H9 (cell line): ENCODE measurements at regions not wholly inside any gene's neighbourhood (a gene's known extent, or its start where the extent isn't known, plus 50 kb on each side); places are given as distances from the start of the nearest gene placed in this dataset.
A peak's percentile ranks its signal among the peaks of the same experiment; 100 is the strongest.

Experiments used
- DNase-seq: peaks from one replicate; pipeline ENCODE4 v3.0.0-alpha.2; 2017
- H2AFZ ChIP-seq: one replicate; pipeline ENCODE4 v1.6.1; 2013; ENCODE audit warnings: mild to moderate bottlenecking, low read length, control low read depth, moderate library complexity
- H2AK5ac ChIP-seq: 2 replicates; pipeline ENCODE4 v1.6.1; 2013; ENCODE audit warnings: low read length, control low read depth, mixed read lengths; ENCODE audit not compliant: insufficient read length
- H2BK120ac ChIP-seq: one replicate; pipeline ENCODE4 v1.6.1; 2013; ENCODE audit warnings: low read depth, mild to moderate bottlenecking, low read length, control low read depth, inconsistent platforms; ENCODE audit not compliant: poor library complexity, severe bottlenecking
- H2BK12ac ChIP-seq: 2 replicates; pipeline ENCODE4 v1.6.1; 2013; ENCODE audit warnings: low read length, control low read depth, mixed read lengths, low read depth; ENCODE audit not compliant: insufficient read length
- H2BK15ac ChIP-seq: 2 replicates; pipeline ENCODE4 v1.6.1; 2013; ENCODE audit warnings: low read depth, low read length, control low read depth
- H2BK20ac ChIP-seq: one replicate; pipeline ENCODE4 v1.6.1; 2013; ENCODE audit warnings: low read depth, mild to moderate bottlenecking, low read length, control low read depth, inconsistent platforms; ENCODE audit not compliant: poor library complexity, severe bottlenecking
- H2BK5ac ChIP-seq: 2 replicates; pipeline ENCODE4 v1.6.1; 2013; ENCODE audit warnings: low read length, control low read depth, mixed read lengths; ENCODE audit not compliant: insufficient read length
- H3K14ac ChIP-seq: 2 replicates; pipeline ENCODE4 v1.6.1; 2013; ENCODE audit warnings: low read length, control low read depth; ENCODE audit not compliant: insufficient read depth
- H3K18ac ChIP-seq: 2 replicates; pipeline ENCODE4 v1.6.1; 2013; ENCODE audit warnings: low read depth, mild to moderate bottlenecking, mixed read lengths, low read length, control low read depth; ENCODE audit not compliant: insufficient read length
- H3K23ac ChIP-seq: 2 replicates; pipeline ENCODE4 v1.6.1; 2013; ENCODE audit warnings: low read length, control low read depth, mixed read lengths, low read depth; ENCODE audit not compliant: insufficient read length
- H3K23me2 ChIP-seq: 2 replicates; pipeline ENCODE4 v1.6.1; 2013; ENCODE audit warnings: low read depth, mild to moderate bottlenecking, mixed read lengths, low read length, control low read depth; ENCODE audit not compliant: insufficient read length, poor library complexity, severe bottlenecking
- H3K27ac ChIP-seq: 2 replicates; pipeline ENCODE4 v1.5.1; 2013; ENCODE audit warnings: low read length, control low read depth, mixed read lengths, low read depth; ENCODE audit not compliant: insufficient read length
- H3K27me3 ChIP-seq: 2 replicates; pipeline ENCODE4 v1.6.1; 2013; ENCODE audit warnings: low read length, control low read depth, inconsistent platforms; ENCODE audit not compliant: insufficient read depth
- H3K4ac ChIP-seq: 2 replicates; pipeline ENCODE4 v1.6.1; 2013; ENCODE audit warnings: low read depth, mild to moderate bottlenecking, control low read depth, inconsistent platforms, low read length, moderate library complexity
- H3K4me1 ChIP-seq: 2 replicates; pipeline ENCODE4 v1.6.1; 2013; ENCODE audit warnings: low read length, control low read depth, inconsistent platforms; ENCODE audit not compliant: insufficient read depth
- H3K4me2 ChIP-seq: 2 replicates; pipeline ENCODE4 v1.6.1; 2013; ENCODE audit warnings: low read length, control low read depth, mixed read lengths; ENCODE audit not compliant: insufficient read length, insufficient read depth
- H3K56ac ChIP-seq: 2 replicates; pipeline ENCODE4 v1.6.1; 2013; ENCODE audit warnings: low read depth, mild to moderate bottlenecking, mixed read lengths, low read length, control low read depth; ENCODE audit not compliant: insufficient read length
- H3K79me1 ChIP-seq: 2 replicates; pipeline ENCODE4 v1.6.1; 2013; ENCODE audit warnings: low read depth, mild to moderate bottlenecking, moderate library complexity, low read length, control low read depth, inconsistent platforms; ENCODE audit not compliant: insufficient read depth, poor library complexity, severe bottlenecking
- H3K79me2 ChIP-seq: 2 replicates; pipeline ENCODE4 v1.6.1; 2013; ENCODE audit warnings: low read length, control low read depth, inconsistent platforms; ENCODE audit not compliant: insufficient read depth
- H3K9ac ChIP-seq: 2 replicates; pipeline ENCODE4 v1.6.1; 2013; ENCODE audit warnings: low read length, control low read depth, mixed read lengths; ENCODE audit not compliant: insufficient read length; ENCODE audit errors: extremely low read depth
- H3K9me3 ChIP-seq: one replicate; pipeline ENCODE4 v1.6.1; 2013; ENCODE audit warnings: low read depth, low read length, inconsistent platforms; ENCODE audit not compliant: control insufficient read depth
- H3T11ph ChIP-seq: one replicate; pipeline ENCODE4 v1.6.1; 2013; ENCODE audit warnings: mild to moderate bottlenecking, low read length, control low read depth, inconsistent platforms
- H4K20me1 ChIP-seq: one replicate; pipeline ENCODE4 v1.6.1; 2013; ENCODE audit not compliant: control insufficient read depth, insufficient read length, insufficient read depth
- H4K5ac ChIP-seq: 2 replicates; pipeline ENCODE4 v1.6.1; 2013; ENCODE audit warnings: low read depth, mild to moderate bottlenecking, mixed read lengths, low read length, control low read depth; ENCODE audit not compliant: insufficient read length
- H4K8ac ChIP-seq: replicated peaks from 2 replicates; pipeline ENCODE4 v1.6.1; 2013; ENCODE audit warnings: low read length, control low read depth, mixed read lengths, low read depth; ENCODE audit not compliant: insufficient read length
- H4K91ac ChIP-seq: 2 replicates; pipeline ENCODE4 v1.6.1; 2013; ENCODE audit warnings: low read depth, mild to moderate bottlenecking, moderate library complexity, mixed read lengths, low read length, control low read depth; ENCODE audit not compliant: insufficient read length
- H3K27ac Mint-ChIP-seq, 3 experiments: 2 replicates in 2 of 3; 3 replicates in 1 of 3; pipeline ENCODE4 v1.8.0; 2020 to 2021; ENCODE audit warnings: mixed read lengths in 3 of 3, mild to moderate bottlenecking in 1 of 3, moderate library complexity in 1 of 3
- H3K27me3 Mint-ChIP-seq: 2 replicates; pipeline ENCODE4 v1.8.0; 2021; ENCODE audit warnings: low read depth, mild to moderate bottlenecking, moderate library complexity, mixed read lengths
- H3K36me3 Mint-ChIP-seq, 3 experiments: 2 replicates in 2 of 3; 3 replicates in 1 of 3; pipeline ENCODE4 v1.8.0; 2020 to 2021; ENCODE audit warnings: low read depth in 3 of 3, mixed read lengths in 3 of 3; ENCODE audit not compliant: insufficient read depth in 1 of 3
- H3K4me1 Mint-ChIP-seq, 2 experiments: 2 replicates each; pipeline ENCODE4 v1.8.0; 2020; ENCODE audit warnings: mixed read lengths in 2 of 2
- H3K4me3 Mint-ChIP-seq, 2 experiments: 2 replicates in 1 of 2; 3 replicates in 1 of 2; pipeline ENCODE4 v1.8.0; 2020 to 2021; ENCODE audit warnings: mild to moderate bottlenecking in 2 of 2, mixed read lengths in 2 of 2, moderate library complexity in 1 of 2
- H3K9me3 Mint-ChIP-seq, 2 experiments: 2 replicates in 1 of 2; 3 replicates in 1 of 2; pipeline ENCODE4 v1.8.0; 2020; ENCODE audit warnings: mild to moderate bottlenecking in 2 of 2, mixed read lengths in 2 of 2, moderate library complexity in 1 of 2
- WGBS: extraction: QIAGEN DNeasy Blood & Tissue Kit; methylation state at CpG from one replicate; pipeline ENCODE4 v1.1.7; 2013; ENCODE audit warnings: missing lambda C conversion rate, low lambda C conversion rate, mixed read lengths; ENCODE audit not compliant: insufficient read length; ENCODE audit errors: extremely low coverage; 5-methylcytosine and 5-hydroxymethylcytosine counted together
- TF ChIP-seq, protein P1 (sequence below): fragments of 200-600 bp; sonication (generic); conservative IDR thresholded peaks from 3 replicates; pipeline ENCODE4 v1.8.0; 2021; ENCODE audit warnings: antibody characterized with exemption, mild to moderate bottlenecking

DNA sequence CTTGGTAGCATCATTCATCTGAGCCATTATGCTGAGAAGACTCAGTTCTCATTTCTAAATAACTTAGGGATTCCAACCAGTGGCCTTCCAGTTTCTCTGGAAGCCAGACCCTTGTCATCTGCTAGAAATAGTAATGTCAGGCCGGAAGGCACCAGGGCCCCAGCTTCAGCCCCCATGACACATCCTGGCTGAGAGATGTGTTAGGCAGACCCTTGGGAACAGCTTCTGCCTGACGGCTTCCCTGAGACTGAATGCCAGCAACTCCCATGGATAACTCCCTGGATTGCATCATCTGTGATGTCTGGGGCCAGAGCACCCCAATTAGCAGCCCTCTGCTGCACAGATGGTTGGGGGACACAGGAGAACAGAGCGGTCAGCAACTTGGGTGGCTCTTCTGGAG lies 583.5 kb upstream of the TBX3 start:
- Histone ChIP-seq H3K14ac (no peak overlapping the region), H3K79me2 (no peaks in the 10 kb centered on the region), H3K9me3 (no peaks in the 10 kb centered on the region), H3K27me3 (no peaks in the 10 kb centered on the region), H4K91ac (no peak overlapping the region), H3K4ac (no peak overlapping the region), H2BK20ac (no peak overlapping the region), H4K5ac (no peak overlapping the region), H3K9ac (no peak overlapping the region), H3K23me2 (no peaks in the 10 kb centered on the region), H3K56ac (no peak overlapping the region), H4K20me1 (no peaks in the 10 kb centered on the region), H2AFZ (no peak overlapping the region), H4K8ac (no peak overlapping the region), H3K27ac (no peak overlapping the region), H3K23ac (no peak overlapping the region), H3K4me1 (no peaks in the 10 kb centered on the region), H2BK120ac (no peak overlapping the region), H3K79me1 (no peaks in the 10 kb centered on the region), H2BK12ac (no peak overlapping the region), H3K4me2 (no peak overlapping the region), H2AK5ac (no peak overlapping the region), H3T11ph (no peak overlapping the region), H3K18ac (no peak overlapping the region), H2BK15ac (no peak overlapping the region), H2BK5ac (no peak overlapping the region)
- Mint-ChIP-seq H3K4me3 (no peak overlapping the region), H3K4me1 (no peaks in the 10 kb centered on the region), H3K36me3 (no peaks in the 10 kb centered on the region; a peak in 1 of 7 replicates), H3K9me3 (peaks cover 0 to 2% of the 10 kb centered on the region in 2 experiments; a peak in 1 of 5 replicates), H3K27me3 (peaks cover 2% of the 10 kb centered on the region), H3K27ac (0 out of 7 replicates have a peak overlapping the region, but pooled peaks of 1 of the 3 experiments have one; percentile 35)
- DNase-seq, result no peak
- TF ChIP-seq, protein P1, sequence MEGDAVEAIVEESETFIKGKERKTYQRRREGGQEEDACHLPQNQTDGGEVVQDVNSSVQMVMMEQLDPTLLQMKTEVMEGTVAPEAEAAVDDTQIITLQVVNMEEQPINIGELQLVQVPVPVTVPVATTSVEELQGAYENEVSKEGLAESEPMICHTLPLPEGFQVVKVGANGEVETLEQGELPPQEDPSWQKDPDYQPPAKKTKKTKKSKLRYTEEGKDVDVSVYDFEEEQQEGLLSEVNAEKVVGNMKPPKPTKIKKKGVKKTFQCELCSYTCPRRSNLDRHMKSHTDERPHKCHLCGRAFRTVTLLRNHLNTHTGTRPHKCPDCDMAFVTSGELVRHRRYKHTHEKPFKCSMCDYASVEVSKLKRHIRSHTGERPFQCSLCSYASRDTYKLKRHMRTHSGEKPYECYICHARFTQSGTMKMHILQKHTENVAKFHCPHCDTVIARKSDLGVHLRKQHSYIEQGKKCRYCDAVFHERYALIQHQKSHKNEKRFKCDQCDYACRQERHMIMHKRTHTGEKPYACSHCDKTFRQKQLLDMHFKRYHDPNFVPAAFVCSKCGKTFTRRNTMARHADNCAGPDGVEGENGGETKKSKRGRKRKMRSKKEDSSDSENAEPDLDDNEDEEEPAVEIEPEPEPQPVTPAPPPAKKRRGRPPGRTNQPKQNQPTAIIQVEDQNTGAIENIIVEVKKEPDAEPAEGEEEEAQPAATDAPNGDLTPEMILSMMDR, result no peak
- no CpG with 5 or more reads among the region's 3 CpGs for WGBS
